ENCODE measurements at regions not wholly inside any gene's neighbourhood (a gene's known extent, or its start where the extent isn't known, plus 50 kb on each side); places are given as distances from the start of the nearest gene placed in this dataset.

DNA sequence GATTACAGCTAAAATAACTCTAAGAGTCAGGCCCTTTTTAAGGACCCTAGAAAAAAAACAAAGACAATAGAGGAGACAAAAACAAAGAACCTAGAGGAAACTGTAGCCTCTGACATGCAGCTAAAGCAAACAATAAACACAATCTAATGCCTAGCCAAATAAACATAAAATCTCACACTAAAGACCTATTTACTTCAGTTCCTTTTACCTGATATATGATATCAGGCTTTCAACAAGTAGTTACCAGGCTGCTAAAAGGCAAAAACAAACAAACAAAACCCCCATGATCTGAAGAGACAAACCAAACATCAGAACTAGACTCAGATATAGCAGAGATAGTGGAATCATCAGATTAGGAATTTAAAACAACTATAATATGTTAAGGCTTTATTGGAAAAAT is 226.5 kb upstream of the POU5F2 start:
- dilution Hi-C loops (cut with HindIII; ENCODE audit: low sequenced_read_pairs, unreplicated experiment) (no loop called here), in situ Hi-C loops (cut with MboI; ENCODE audit: low sequenced_read_pairs) (no loop called here), intact Hi-C loops (cut with micrococcal nuclease) (no loop called here)
- H3K4me2 ChIP-seq (ENCODE audit: low read depth, low read length): no peak overlapping the region
- H4K91ac ChIP-seq (ENCODE audit: insufficient read depth, low read depth, low read length): no peak overlapping the region
- no peak overlapping the region for H3K27ac ChIP-seq (ENCODE audit: insufficient read depth, low read length)
- H2BK120ac ChIP-seq (ENCODE audit: low read depth, low read length): no peak overlapping the region
- no peak overlapping the region for H3K9ac ChIP-seq (ENCODE audit: low read depth, low read length)
- H2BK5ac ChIP-seq (ENCODE audit: low read depth, low read length, poor library complexity, severe bottlenecking): no peak overlapping the region
- no peaks in the 10 kb centered on the region for H3K9me1 ChIP-seq (ENCODE audit: insufficient read depth, low read length)
- H3K56ac ChIP-seq (ENCODE audit: extremely low read depth, insufficient read depth, low read length): no peak overlapping the region
- no peaks in the 10 kb centered on the region for H3K36me3 ChIP-seq (ENCODE audit: control insufficient read depth, insufficient read depth, low read length)
- no peak overlapping the region for H3K23ac ChIP-seq (ENCODE audit: low read depth, low read length)
- CTCF ChIA-PET: interaction anchor here (0.6 kb wide), 1 partner anchor 738 kb away, joined by 3 read pairs; no protein-coding TSS in a partner anchor
- no peak overlapping the region for H3K18ac ChIP-seq (ENCODE audit: low read depth, low read length)
- H2AK9ac ChIP-seq (replicated peaks; ENCODE audit: low read depth, low read length, poor library complexity): no peak overlapping the region
- H3K79me1 ChIP-seq (ENCODE audit: low read depth in 1 of 2, low read length in 2 of 2): no peaks in the 10 kb centered on the region
- H4K8ac ChIP-seq (ENCODE audit: low read depth in 2 of 2, low read length in 2 of 2): no peak overlapping the region
- no TSS peak for BruUV-seq (replicated peaks)
- H3K4ac ChIP-seq (ENCODE audit: low read depth, low read length): no peak overlapping the region
- no peaks in the 10 kb centered on the region for H3K9me3 ChIP-seq (ENCODE audit: control insufficient read depth, insufficient read depth, low read length)
- H3K4me3 ChIP-seq (ENCODE audit: insufficient read depth, low read depth, low read length): no peak overlapping the region
- POLR2A ChIA-PET (ENCODE audit: unreplicated experiment): no interaction called here
- no peak for ATAC-seq (ENCODE audit: low read depth)
- H3K4me1 ChIP-seq (ENCODE audit: control insufficient read depth, insufficient read depth, low read length): no peaks in the 10 kb centered on the region
- no peak overlapping the region for H2AFZ ChIP-seq (replicated peaks; ENCODE audit: low read length, poor library complexity)
- H3K14ac ChIP-seq (replicated peaks; ENCODE audit: low read depth, low read length): no peak overlapping the region
- H4K5ac ChIP-seq (ENCODE audit: low read depth, low read length): no peak overlapping the region
- H2BK15ac ChIP-seq (ENCODE audit: low read depth, low read length): no peak overlapping the region
- no peak overlapping the region for H2BK20ac ChIP-seq (ENCODE audit: low read depth, low read length)
- DNase-seq: no peak
- TF ChIP-seq, protein P1, sequence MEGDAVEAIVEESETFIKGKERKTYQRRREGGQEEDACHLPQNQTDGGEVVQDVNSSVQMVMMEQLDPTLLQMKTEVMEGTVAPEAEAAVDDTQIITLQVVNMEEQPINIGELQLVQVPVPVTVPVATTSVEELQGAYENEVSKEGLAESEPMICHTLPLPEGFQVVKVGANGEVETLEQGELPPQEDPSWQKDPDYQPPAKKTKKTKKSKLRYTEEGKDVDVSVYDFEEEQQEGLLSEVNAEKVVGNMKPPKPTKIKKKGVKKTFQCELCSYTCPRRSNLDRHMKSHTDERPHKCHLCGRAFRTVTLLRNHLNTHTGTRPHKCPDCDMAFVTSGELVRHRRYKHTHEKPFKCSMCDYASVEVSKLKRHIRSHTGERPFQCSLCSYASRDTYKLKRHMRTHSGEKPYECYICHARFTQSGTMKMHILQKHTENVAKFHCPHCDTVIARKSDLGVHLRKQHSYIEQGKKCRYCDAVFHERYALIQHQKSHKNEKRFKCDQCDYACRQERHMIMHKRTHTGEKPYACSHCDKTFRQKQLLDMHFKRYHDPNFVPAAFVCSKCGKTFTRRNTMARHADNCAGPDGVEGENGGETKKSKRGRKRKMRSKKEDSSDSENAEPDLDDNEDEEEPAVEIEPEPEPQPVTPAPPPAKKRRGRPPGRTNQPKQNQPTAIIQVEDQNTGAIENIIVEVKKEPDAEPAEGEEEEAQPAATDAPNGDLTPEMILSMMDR (conservative IDR thresholded peaks at IDR 0.05; ENCODE audit: low read depth, low read length): no peak
- TF ChIP-seq RAD21 (IDR thresholded peaks at IDR 0.05; ENCODE audit: low read length) (no peak), NFE2L2 (IDR thresholded peaks at IDR 0.05; ENCODE audit: low read depth, low read length) (no peak), BHLHE40 (IDR thresholded peaks at IDR 0.05; ENCODE audit: low read depth, low read length) (no peak), MAZ (IDR thresholded peaks at IDR 0.05; ENCODE audit: borderline replicate concordance, low read depth, low read length) (no peak), CHD1 (IDR thresholded peaks at IDR 0.05; ENCODE audit: low read depth, low read length) (no peak), CEBPB (IDR thresholded peaks at IDR 0.05; ENCODE audit: low read depth, low read length) (no peak), RFX5 (IDR thresholded peaks at IDR 0.05; ENCODE audit: low read depth, low read length) (no peak), SMC3 (IDR thresholded peaks at IDR 0.05; ENCODE audit: low read depth, low read length) (no peak), RCOR1 (IDR thresholded peaks at IDR 0.05; ENCODE audit: insufficient replicate concordance, low read length) (no peak), FOS (IDR thresholded peaks at IDR 0.05; ENCODE audit: low read depth, low read length) (no peak), MXI1 (IDR thresholded peaks at IDR 0.05; ENCODE audit: borderline replicate concordance, low read depth, low read length) (no peak), POLR2A (IDR thresholded peaks at IDR 0.05; ENCODE audit: low read depth, low read length) (no peak), MAFK (IDR thresholded peaks at IDR 0.05; ENCODE audit: low read depth, low read length) (no peak)
- TF ChIP-seq, protein P2, sequence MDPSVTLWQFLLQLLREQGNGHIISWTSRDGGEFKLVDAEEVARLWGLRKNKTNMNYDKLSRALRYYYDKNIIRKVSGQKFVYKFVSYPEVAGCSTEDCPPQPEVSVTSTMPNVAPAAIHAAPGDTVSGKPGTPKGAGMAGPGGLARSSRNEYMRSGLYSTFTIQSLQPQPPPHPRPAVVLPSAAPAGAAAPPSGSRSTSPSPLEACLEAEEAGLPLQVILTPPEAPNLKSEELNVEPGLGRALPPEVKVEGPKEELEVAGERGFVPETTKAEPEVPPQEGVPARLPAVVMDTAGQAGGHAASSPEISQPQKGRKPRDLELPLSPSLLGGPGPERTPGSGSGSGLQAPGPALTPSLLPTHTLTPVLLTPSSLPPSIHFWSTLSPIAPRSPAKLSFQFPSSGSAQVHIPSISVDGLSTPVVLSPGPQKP (IDR thresholded peaks at IDR 0.05; ENCODE audit: borderline replicate concordance, low read depth, low read length): no peak
- TF ChIP-seq, protein P3, sequence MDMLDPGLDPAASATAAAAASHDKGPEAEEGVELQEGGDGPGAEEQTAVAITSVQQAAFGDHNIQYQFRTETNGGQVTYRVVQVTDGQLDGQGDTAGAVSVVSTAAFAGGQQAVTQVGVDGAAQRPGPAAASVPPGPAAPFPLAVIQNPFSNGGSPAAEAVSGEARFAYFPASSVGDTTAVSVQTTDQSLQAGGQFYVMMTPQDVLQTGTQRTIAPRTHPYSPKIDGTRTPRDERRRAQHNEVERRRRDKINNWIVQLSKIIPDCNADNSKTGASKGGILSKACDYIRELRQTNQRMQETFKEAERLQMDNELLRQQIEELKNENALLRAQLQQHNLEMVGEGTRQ (IDR thresholded peaks at IDR 0.05; ENCODE audit: low read depth, low read length): no peak
- no peaks in the 10 kb centered on the region for H4K20me1 ChIP-seq (ENCODE audit: insufficient read depth, low read length)
- no peak overlapping the region for H2AK5ac ChIP-seq (ENCODE audit: low read depth, low read length)
- H3K27me3 ChIP-seq (ENCODE audit: control insufficient read depth, insufficient read depth, low read length): no peaks in the 10 kb centered on the region
